BJ (cell line): ENCODE measurements at regions not wholly inside any gene's neighbourhood (a gene's known extent, or its start where the extent isn't known, plus 50 kb on each side); places are given as distances from the start of the nearest gene placed in this dataset.

ENCODE experiments used
- CTCF ChIA-PET: fragments of 350-600 bp; formaldehyde crosslinking; extraction: SDS; loops from one replicate; lab custom pipeline; 2021; ENCODE audit warnings: antibody characterized with exemption, inconsistent platforms; lab: Yijun Ruan, JAX
- POLR2A ChIA-PET: fragments of 300-600 bp; sonication (Branson Sonifier 250); formaldehyde crosslinking; extraction: SDS; loops from one replicate; lab custom pipeline; 2021; ENCODE audit warnings: antibody characterized with exemption; lab: Charles Lee
- DNase-seq: peaks from one replicate; pipeline ENCODE4 v3.0.0-alpha.2; 2011; ENCODE audit warnings: low read depth
- H3K27me3 ChIP-seq: 2 replicates; pipeline ENCODE4 v1.6.0; 2011; ENCODE audit warnings: low read length; ENCODE audit not compliant: control insufficient read depth, insufficient read depth
- H3K36me3 ChIP-seq: 2 replicates; pipeline ENCODE4 v1.5.1; 2011; ENCODE audit warnings: low read length; ENCODE audit not compliant: control insufficient read depth, insufficient read depth
- H3K4me3 ChIP-seq: 2 replicates; pipeline ENCODE4 v1.5.1; 2011; ENCODE audit warnings: low read depth, mild to moderate bottlenecking, control low read depth, low read length
- CTCF ChIP-seq: IDR thresholded peaks from 2 replicates; pipeline ENCODE4 v1.5.1; 2011; ENCODE audit warnings: low read depth, mild to moderate bottlenecking, control low read depth, inconsistent platforms, low read length, moderate library complexity; ENCODE audit not compliant: insufficient read depth

DNA sequence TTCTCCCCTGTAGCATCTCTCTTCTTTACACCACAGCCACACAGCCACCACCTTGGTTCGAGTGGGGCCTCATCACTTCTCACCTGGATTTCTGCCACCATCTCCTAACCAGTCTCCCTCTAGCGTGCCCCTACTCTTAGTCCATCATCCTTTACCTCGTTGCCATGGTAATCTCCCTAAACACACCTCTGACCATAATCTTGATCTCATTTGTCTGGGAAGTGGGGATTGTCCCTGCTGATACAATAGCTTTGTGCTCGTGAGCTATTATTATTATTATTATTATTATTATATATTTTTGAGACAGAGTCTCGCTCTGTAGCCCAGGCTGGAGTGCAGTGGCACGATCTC, 76.5 kb upstream of the HSPA9 start:
- H3K36me3 ChIP-seq: no peaks in the 10 kb centered on the region
- ChIA-PET CTCF (interaction anchor here (1.0 to 1.3 kb wide), 2 partner anchors 9 to 11 kb away, joined by 3 to 4 read pairs; no protein-coding TSS in a partner anchor), POLR2A (no interaction called here)
- peaks cover 11% of the 10 kb centered on the region for H3K27me3 ChIP-seq
- no peak overlapping the region for H3K4me3 ChIP-seq
- no peak for DNase-seq
- no peak for TF ChIP-seq CTCF

DNA sequence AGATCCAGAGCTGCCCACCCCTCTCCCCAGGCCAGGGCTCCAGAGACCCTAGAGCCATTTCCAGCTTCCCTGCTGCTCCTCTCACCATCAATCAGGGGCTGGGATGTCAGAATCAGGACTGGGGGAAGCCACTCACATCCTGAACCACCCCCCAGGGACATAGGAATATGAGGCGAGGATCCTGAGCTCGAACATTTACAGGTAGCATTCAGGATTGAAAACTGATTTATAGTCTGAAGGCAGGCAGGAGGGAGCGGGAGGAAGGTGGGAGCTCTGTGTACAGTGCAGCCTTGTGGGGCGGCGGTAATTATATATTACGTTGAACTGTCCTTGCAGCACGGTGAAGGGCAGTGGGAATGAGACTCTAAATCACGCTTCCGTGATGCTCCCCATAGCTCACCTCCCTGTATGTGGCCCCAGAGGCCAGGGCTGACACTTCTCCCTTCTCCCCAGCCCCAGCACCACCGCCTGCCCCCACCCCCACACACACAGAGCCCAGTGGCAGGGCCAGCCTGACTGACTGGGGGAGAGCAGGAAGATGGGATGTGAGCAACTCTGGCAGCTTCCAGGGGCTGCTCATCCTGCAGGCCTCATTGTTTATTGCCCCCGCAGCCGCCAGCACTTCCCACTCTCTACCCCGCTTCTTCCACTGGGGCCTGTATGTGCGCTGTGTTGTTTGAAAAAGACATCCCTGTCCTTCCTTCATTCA, 76.0 kb upstream of the HSPA9 start:
- H3K36me3 ChIP-seq: no peaks in the 10 kb centered on the region
- H3K4me3 ChIP-seq: no peak overlapping the region
- no peak for DNase-seq
- peaks cover 9% of the 10 kb centered on the region for H3K27me3 ChIP-seq
- TF ChIP-seq CTCF: no peak
- ChIA-PET CTCF (interaction anchor here (1.0 to 2.2 kb wide), 3 partner anchors 9 to 52 kb away, joined by 3 to 8 read pairs (median 3); no protein-coding TSS in a partner anchor), POLR2A (interaction anchor here (0.6 kb wide), 1 partner anchor 95 kb away, joined by 3 read pairs; no protein-coding TSS in a partner anchor)

DNA sequence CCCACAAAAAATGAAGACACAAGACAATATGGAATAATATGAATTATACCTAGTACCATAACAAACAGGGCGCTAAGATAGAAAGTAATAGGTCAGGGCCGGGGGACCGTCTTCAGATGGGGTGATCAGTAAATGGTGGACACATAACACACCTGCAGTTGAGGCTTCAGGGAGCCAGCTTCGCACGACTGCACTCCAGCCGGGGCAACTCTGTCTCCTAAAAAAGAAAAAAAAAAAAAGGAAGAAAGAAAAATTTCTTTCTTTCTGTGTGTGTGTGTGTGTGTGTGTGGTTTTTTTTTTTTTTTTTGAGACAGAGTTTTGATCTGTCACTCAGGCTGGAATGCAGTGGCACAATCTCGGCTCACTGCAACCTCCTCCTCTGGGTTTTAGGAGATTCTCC, 75.0 kb upstream of the HSPA9 start:
- H3K36me3 ChIP-seq: no peaks in the 10 kb centered on the region
- no peak for DNase-seq
- no peak overlapping the region for H3K4me3 ChIP-seq
- CTCF ChIA-PET: interaction anchor here (0.7 to 2.2 kb wide), 4 partner anchors 8 to 292 kb away, joined by 3 to 8 read pairs (median 4); no protein-coding TSS in a partner anchor
- TF ChIP-seq CTCF: no peak
- H3K27me3 ChIP-seq: peaks cover 9% of the 10 kb centered on the region
- POLR2A ChIA-PET: no interaction called here

DNA sequence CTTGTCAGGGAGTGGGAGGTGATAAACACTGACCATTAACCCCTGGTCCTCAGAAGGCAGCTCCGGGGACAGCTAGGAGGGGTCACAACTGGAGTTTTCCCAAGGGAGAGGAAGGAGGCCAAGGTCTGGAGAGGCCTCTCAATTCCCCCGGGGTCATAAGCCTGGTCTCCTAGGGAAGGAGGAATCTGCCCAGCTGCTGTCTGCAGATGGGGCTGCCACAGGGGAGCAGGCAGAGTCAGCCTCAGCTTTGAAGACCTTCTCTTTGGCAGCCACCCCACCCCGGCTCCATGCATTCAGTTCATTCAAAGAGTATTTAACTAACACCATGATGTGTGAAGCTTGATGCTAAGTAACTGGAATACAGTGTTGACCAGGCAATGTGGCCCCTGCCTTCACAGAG, 74.6 kb upstream of the HSPA9 start:
- POLR2A ChIA-PET: no interaction called here
- Histone ChIP-seq H3K27me3 (peaks cover 9% of the 10 kb centered on the region), H3K36me3 (no peaks in the 10 kb centered on the region), H3K4me3 (no peak overlapping the region)
- no peak for DNase-seq
- CTCF ChIA-PET: interaction anchor here (0.7 to 2.2 kb wide), 5 partner anchors 9 to 613 kb away, joined by 3 to 8 read pairs (median 4); no protein-coding TSS in a partner anchor
- TF ChIP-seq CTCF: no peak

DNA sequence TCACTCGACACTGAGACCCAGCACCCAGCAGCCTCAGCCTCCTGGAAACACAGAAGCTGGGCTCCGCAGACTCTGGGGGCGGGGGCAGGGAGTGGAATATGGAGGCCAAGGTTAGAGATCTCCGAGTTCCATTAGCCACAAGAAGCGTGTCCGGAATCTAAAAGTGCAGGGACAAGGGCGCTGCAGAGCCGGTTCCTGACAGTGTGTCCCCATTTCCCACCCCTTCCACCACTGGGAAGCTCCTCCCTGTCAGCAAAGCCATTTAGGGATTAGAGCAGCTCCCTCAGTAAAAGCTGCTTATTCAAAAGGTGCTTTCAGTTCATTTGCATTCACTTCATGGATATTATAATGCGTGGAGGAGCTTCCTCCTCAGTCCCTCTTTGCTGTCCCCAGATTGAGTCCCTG, 74.1 kb upstream of the HSPA9 start:
- CTCF ChIA-PET: interaction anchor here (0.9 to 2.2 kb wide), 4 partner anchors 8 to 613 kb away, joined by 3 to 8 read pairs (median 5); no protein-coding TSS in a partner anchor
- Histone ChIP-seq H3K4me3 (no peak overlapping the region), H3K27me3 (peaks cover 9% of the 10 kb centered on the region), H3K36me3 (no peaks in the 10 kb centered on the region)
- DNase-seq: no peak
- POLR2A ChIA-PET: no interaction called here
- TF ChIP-seq CTCF: no peak
